Lower leg skin (tissue), 4 donors: ENCODE measurements at regions not wholly inside any gene's neighbourhood (a gene's known extent, or its start where the extent isn't known, plus 50 kb on each side); places are given as distances from the start of the nearest gene placed in this dataset.

ENCODE experiments used
- DNase-seq, 2 donors: peaks; one replicate each; pipeline ENCODE4 v3.0.0-alpha.2; 2019; ENCODE audit warnings: low spot score in 2 of 2
- H3K4me3 ChIP-seq: fragments of 200-600 bp; sonication (generic); 2 replicates; pipeline ENCODE4 v1.5.1; 2017; ENCODE audit warnings: mild to moderate bottlenecking, low read depth; ENCODE audit not compliant: poor library complexity, severe bottlenecking
- POLR2A ChIP-seq, 2 donors: fragments of 450-650 bp; IDR thresholded peaks; one replicate each; pipeline ENCODE4 v1.6.1; 2016 to 2017; ENCODE audit warnings: antibody characterized with exemption in 2 of 2, mild to moderate bottlenecking in 1 of 2, moderate library complexity in 1 of 2
- WGBS, 2 donors: methylation state at CpG; one replicate each; pipeline ENCODE4 v1.1.5; 2018; 5-methylcytosine and 5-hydroxymethylcytosine counted together
- intact Hi-C: fragments of 100-400 bp; cut with DNase I; formaldehyde crosslinking; loops from one replicate; pipeline ENCODE4 v1.15.0; 2023; ENCODE audit warnings: low total_unique reads
- TF ChIP-seq, protein P1 (sequence below), 3 donors: fragments of 450-650 bp; IDR thresholded peaks; one replicate each; pipeline ENCODE4 v1.5.1; 2016; ENCODE audit warnings: antibody characterized with exemption in 3 of 3, mild to moderate bottlenecking in 3 of 3, moderate library complexity in 2 of 3

DNA sequence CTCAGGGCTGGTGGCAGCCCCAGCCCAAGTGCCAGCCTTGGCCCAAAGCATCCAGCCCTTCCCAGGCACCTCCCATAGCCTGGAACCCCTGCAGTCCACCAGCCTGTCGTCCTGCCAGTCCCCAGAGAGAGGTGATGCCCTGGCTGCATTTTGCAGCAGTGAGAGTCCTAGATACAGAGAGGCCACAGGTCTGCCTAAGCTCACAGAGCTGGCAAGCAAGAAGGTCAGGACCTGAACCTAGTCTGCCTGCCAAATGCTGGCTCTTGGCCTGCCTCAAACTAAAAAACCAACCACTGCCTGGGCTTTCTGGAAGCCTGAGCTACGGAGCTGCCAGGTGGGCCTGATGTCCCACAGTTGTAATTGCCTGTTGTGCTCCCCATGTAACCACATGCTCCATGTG lies 164.9 kb downstream of the PHETA1 start:
- TF ChIP-seq POLR2A (IDR thresholded peaks at IDR 0.05) = no peak
- TF ChIP-seq, protein P1, sequence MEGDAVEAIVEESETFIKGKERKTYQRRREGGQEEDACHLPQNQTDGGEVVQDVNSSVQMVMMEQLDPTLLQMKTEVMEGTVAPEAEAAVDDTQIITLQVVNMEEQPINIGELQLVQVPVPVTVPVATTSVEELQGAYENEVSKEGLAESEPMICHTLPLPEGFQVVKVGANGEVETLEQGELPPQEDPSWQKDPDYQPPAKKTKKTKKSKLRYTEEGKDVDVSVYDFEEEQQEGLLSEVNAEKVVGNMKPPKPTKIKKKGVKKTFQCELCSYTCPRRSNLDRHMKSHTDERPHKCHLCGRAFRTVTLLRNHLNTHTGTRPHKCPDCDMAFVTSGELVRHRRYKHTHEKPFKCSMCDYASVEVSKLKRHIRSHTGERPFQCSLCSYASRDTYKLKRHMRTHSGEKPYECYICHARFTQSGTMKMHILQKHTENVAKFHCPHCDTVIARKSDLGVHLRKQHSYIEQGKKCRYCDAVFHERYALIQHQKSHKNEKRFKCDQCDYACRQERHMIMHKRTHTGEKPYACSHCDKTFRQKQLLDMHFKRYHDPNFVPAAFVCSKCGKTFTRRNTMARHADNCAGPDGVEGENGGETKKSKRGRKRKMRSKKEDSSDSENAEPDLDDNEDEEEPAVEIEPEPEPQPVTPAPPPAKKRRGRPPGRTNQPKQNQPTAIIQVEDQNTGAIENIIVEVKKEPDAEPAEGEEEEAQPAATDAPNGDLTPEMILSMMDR (IDR thresholded peaks at IDR 0.05) = no peak
- intact Hi-C loops = no loop called here
- 56 to 67% methylated on average over 1 to 2 of the region's 2 CpGs for WGBS, 2 donors
- H3K4me3 ChIP-seq = no peak overlapping the region
- no peak for DNase-seq

DNA sequence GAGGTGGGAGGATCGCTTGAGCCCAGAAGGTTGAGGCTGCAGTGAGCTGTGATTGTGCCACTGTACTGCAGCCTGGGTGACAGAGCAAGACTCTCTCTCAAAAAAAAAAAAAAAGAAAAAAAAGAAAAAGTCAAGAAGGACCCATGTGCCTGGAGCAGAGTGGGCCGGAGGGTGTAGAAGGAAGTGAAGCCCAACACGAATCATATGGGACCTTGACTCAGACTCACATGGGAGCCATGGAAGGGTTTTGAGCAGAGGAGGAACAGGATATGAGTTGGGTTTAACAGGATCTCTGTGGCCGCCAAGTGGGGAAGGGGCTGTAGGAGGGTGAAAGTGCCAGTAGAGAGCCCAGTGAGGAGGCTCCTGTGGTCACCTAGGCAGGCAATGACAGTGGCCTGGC lies 165.4 kb downstream of the PHETA1 start:
- no peak for TF ChIP-seq POLR2A (IDR thresholded peaks at IDR 0.05)
- intact Hi-C loops = no loop called here
- 67 to 78% methylated on average over 4 of the region's 4 CpGs for WGBS, 2 donors

DNA sequence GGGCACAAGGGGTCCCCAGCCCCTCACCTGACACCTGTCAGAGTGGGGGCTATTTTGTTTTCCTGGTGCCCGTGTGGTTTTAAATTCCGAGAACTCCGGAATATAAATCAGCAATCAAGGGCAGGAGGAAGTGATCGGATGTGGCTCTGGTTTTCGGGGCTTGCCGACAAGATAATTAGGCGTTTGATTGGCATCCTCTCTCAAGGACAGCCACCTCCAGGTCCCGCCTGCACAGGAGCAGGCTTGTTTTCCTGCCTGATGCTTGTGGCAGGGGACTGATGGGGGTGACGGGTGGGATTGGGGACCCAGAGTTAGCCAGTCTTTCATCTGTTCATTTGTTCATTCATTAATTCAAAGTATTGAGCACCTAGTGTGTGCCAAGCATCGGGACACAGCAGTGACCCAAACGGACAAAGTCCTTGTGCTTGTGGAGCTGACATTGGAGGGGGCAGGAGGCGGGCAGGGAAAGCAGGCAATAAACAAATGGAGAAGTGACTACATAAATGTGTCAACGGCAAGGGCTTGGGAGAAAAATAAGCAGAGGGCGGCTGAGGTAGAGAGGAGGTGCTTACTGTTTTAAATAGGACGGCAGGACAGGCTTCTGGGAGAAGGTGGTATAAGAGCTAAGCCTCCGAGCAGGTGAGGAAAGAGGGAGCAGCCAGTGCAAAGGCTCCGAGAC lies 166.5 kb downstream of the PHETA1 start:
- TF ChIP-seq, protein P1 (IDR thresholded peaks at IDR 0.05) = no peak
- no peak for TF ChIP-seq POLR2A (IDR thresholded peaks at IDR 0.05)
- WGBS, 2 donors = 32 to 38% methylated on average over 17 of the region's 17 CpGs
- H3K4me3 ChIP-seq = no peak overlapping the region
- DNase-seq = no peak
- intact Hi-C loops = no loop called here

More for the DNA sequence above, 165.4 kb downstream of the PHETA1 start:
- no peak overlapping the region for H3K4me3 ChIP-seq
- DNase-seq = no peak

DNA sequence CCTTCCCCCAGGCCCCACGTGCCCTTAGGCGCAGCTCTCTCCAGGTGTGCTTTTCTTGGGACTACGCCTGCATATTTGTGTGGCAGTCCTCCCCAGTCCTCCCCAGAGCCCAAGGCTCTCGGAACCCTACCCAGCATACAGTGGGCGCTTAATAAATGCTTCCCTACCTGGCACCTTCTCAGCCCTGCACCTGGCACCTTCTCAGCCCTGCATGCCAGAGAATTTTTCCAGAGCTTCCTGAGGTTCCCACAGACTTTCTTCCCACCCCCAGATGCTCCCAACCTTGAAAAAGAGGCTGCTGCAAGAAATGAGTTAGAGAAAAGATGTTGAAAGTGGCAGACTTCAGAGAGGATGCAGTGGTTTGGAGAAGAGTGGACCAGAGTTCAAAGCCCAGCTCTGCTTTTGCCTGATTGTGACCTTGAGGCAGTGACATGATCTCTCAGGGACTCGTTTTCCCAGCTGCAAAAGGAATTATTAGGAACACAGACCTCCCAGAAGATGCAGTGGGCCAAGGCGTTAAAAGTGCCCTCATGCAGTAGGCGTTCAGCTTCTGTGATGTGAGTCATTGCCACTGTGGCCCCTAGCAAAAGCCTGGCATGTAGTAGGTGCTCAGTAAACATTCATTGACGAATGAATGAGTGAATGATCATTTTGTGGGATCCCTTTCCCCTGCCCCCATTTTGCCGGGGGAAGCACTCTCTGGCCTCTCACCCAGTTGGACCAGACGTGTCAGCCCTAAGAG lies 167.2 kb downstream of the PHETA1 start:
- no peak for TF ChIP-seq POLR2A (IDR thresholded peaks at IDR 0.05)
- TF ChIP-seq, protein P1 (IDR thresholded peaks at IDR 0.05) = no peak
- intact Hi-C loops = no loop called here
- no peak overlapping the region for H3K4me3 ChIP-seq
- DNase-seq = no peak
- 55 to 58% methylated on average over 11 of the region's 11 CpGs for WGBS, 2 donors

DNA sequence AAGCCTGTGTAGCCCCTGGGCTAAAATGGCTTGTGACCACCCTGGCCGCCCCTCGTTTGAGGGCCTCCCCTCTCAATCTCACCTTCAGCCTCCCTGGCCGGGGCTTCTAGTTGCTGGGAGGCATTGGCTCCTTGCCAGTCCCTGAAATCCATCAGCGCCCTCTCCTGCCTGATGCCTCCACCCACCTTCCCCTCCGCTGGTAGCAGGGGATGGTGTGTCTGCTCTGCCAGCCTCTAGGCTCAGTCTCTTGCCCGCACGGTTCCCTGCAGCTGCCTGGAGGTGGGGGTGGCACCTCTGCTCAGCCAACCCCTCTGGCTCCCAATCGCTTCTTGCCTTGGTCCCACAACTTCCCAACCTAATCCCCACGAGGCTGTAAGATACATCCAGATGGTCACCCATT lies 167.9 kb downstream of the PHETA1 start:
- no peak overlapping the region for H3K4me3 ChIP-seq
- 23 to 35% methylated on average over 9 of the region's 9 CpGs for WGBS, 2 donors
- DNase-seq = no peak
- TF ChIP-seq, protein P1 (IDR thresholded peaks at IDR 0.05) = no peak
- TF ChIP-seq POLR2A (IDR thresholded peaks at IDR 0.05) = no peak
- intact Hi-C loops = no loop called here

DNA sequence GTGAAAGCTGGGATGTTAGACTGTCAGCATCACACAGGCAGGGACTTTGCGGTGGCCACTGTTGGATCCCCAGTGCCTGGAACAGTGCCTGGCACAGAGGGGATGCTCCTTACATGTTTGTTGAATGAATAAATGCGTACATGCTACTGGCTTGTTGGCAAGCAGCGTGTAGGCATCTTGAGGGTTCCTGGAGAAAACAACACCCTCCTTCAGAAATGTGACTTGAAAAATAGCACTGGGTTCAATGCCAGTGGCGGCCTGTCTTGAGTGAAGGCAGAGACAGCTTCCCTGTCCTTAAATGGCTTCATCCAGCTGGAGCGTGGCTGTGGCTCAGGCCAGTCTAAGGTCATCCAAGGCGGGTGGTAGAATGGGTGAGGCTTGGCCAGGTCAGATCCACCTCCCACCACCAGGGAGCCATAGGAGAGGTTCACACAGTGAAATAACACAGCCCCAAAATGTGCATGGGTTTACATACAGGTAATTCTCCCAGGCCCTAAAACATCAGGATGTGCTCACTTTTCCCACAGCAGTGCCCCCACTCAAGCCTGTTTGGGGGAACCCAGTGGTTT lies 171.4 kb downstream of the PHETA1 start:
- WGBS, 2 donors = 77 to 82% methylated on average over 6 of the region's 6 CpGs
- intact Hi-C loops = no loop called here
- no peak for TF ChIP-seq POLR2A (IDR thresholded peaks at IDR 0.05)
- TF ChIP-seq, protein P1 (IDR thresholded peaks at IDR 0.05) = no peak
- no peak overlapping the region for H3K4me3 ChIP-seq
- no peak for DNase-seq
